ENCODE measurements at regions not wholly inside any gene's neighbourhood (a gene's known extent, or its start where the extent isn't known, plus 50 kb on each side); places are given as distances from the start of the nearest gene placed in this dataset.

GRCh38 chr4:57462843-57463242, 352.7 kb upstream of the IGFBP7 start:
- Histone ChIP-seq H3K9me3 (ENCODE audit: low read length) (no peaks in the 10 kb centered on the region), H3K36me3 (replicated peaks in 1 of 2; ENCODE audit: control insufficient read depth in 1 of 2, insufficient read depth in 2 of 2, low read length in 2 of 2) (no peaks in the 10 kb centered on the region), H3K27me3 (ENCODE audit: control insufficient read depth in 1 of 2, insufficient read depth in 2 of 2, low read length in 2 of 2) (no peaks in the 10 kb centered on the region), H3K79me2 (ENCODE audit: insufficient read depth, low read length) (no peaks in the 10 kb centered on the region), H3K9ac (ENCODE audit: insufficient read depth, low read depth, low read length) (no peak overlapping the region), H3K4me3 (replicated peaks in 1 of 3; ENCODE audit: insufficient read depth in 1 of 3, low read depth in 2 of 3, low read length in 3 of 3) (no peak overlapping the region), H4K20me1 (ENCODE audit: insufficient read depth, low read length) (no peaks in the 10 kb centered on the region), H3K27ac (ENCODE audit: extremely low read length, insufficient read depth, low read length) (no peak overlapping the region), H3K4me2 (ENCODE audit: low read depth, low read length) (no peak overlapping the region), H2AFZ (ENCODE audit: low read length) (no peak overlapping the region), H3K4me1 (ENCODE audit: insufficient read depth, low read length) (no peaks in the 10 kb centered on the region)
- DNase-seq (ENCODE audit: low spot score) (no peak), FAIRE-seq (no peak), ATAC-seq (peak; percentile 32; the same call in 1 of the 3 replicates)
- 0% methylated on average over 1 of the region's 1 CpG for WGBS (ENCODE audit: low lambda C conversion rate)
- ChIA-PET CTCF (ENCODE audit: low intra/inter-chr PET ratio, low total read pairs) (no interaction called here), POLR2A (no interaction called here)
- no TSS peak for BruUV-seq (replicated peaks)
- no peak for TF ChIP-seq MAFG (CRISPR knock-in tag; IDR thresholded peaks at IDR 0.05)
- no peak for TF ChIP-seq SOX13 (IDR thresholded peaks at IDR 0.05)
- TF ChIP-seq SOX13 (CRISPR knock-in tag; conservative IDR thresholded peaks at IDR 0.05 in 1 of 2, IDR thresholded peaks at IDR 0.05 in 1 of 2): peak in 1 of 2 experiments; percentile 35; a peak in 1 of 4 replicates
- no peak for TF ChIP-seq KLF9 (CRISPR knock-in tag; IDR thresholded peaks at IDR 0.05; ENCODE audit: low read depth)
- TF ChIP-seq CEBPG (CRISPR knock-in tag; IDR thresholded peaks at IDR 0.05): no peak
- TF ChIP-seq, protein P1, sequence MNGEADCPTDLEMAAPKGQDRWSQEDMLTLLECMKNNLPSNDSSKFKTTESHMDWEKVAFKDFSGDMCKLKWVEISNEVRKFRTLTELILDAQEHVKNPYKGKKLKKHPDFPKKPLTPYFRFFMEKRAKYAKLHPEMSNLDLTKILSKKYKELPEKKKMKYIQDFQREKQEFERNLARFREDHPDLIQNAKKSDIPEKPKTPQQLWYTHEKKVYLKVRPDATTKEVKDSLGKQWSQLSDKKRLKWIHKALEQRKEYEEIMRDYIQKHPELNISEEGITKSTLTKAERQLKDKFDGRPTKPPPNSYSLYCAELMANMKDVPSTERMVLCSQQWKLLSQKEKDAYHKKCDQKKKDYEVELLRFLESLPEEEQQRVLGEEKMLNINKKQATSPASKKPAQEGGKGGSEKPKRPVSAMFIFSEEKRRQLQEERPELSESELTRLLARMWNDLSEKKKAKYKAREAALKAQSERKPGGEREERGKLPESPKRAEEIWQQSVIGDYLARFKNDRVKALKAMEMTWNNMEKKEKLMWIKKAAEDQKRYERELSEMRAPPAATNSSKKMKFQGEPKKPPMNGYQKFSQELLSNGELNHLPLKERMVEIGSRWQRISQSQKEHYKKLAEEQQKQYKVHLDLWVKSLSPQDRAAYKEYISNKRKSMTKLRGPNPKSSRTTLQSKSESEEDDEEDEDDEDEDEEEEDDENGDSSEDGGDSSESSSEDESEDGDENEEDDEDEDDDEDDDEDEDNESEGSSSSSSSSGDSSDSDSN (CRISPR knock-in tag; IDR thresholded peaks at IDR 0.05): no peak
- in situ Hi-C loops (cut with HindIII; ENCODE audit: extremely low pct_ligation_motif_present, low pct_unique_long_range_greater_than_20kb): no loop called here
- intact Hi-C loops (cut with micrococcal nuclease; ENCODE audit: unreplicated experiment): no loop called here

- Histone ChIP-seq H3K4me1 (ENCODE audit: insufficient read depth, low read length) (no peaks in the 10 kb centered on the region), H3K79me2 (ENCODE audit: insufficient read depth, low read length) (no peaks in the 10 kb centered on the region), H3K4me2 (ENCODE audit: low read depth, low read length) (no peak overlapping the region), H3K9me3 (ENCODE audit: low read length) (no peaks in the 10 kb centered on the region), H3K36me3 (replicated peaks in 1 of 2; ENCODE audit: control insufficient read depth in 1 of 2, insufficient read depth in 2 of 2, low read length in 2 of 2) (no peaks in the 10 kb centered on the region), H3K27ac (ENCODE audit: extremely low read length, insufficient read depth, low read length) (no peak overlapping the region), H3K9ac (ENCODE audit: insufficient read depth, low read depth, low read length) (no peak overlapping the region), H4K20me1 (ENCODE audit: insufficient read depth, low read length) (no peaks in the 10 kb centered on the region), H3K27me3 (ENCODE audit: control insufficient read depth in 1 of 2, insufficient read depth in 2 of 2, low read length in 2 of 2) (no peaks in the 10 kb centered on the region), H2AFZ (ENCODE audit: low read length) (no peak overlapping the region), H3K4me3 (replicated peaks in 1 of 3; ENCODE audit: insufficient read depth in 1 of 3, low read depth in 2 of 3, low read length in 3 of 3) (no peak overlapping the region)
- ChIA-PET POLR2A (no interaction called here), CTCF (ENCODE audit: low intra/inter-chr PET ratio, low total read pairs) (no interaction called here)
- TF ChIP-seq ISL2 (CRISPR knock-in tag; IDR thresholded peaks at IDR 0.05) (no peak), POLR2AphosphoS5 (IDR thresholded peaks at IDR 0.05; ENCODE audit: low read depth, low read length) (no peak), ZNF790 (CRISPR knock-in tag; IDR thresholded peaks at IDR 0.05; ENCODE audit: borderline replicate concordance) (no peak), RFX1 (IDR thresholded peaks at IDR 0.05) (no peak), ZNF75D (CRISPR knock-in tag; IDR thresholded peaks at IDR 0.05; ENCODE audit: borderline replicate concordance) (no peak), ZNF543 (CRISPR knock-in tag; IDR thresholded peaks at IDR 0.05) (no peak), SPEN (CRISPR knock-in tag; IDR thresholded peaks at IDR 0.05; ENCODE audit: low read depth) (no peak), ZBTB1 (CRISPR knock-in tag; IDR thresholded peaks at IDR 0.05; ENCODE audit: borderline replicate concordance) (no peak), ZKSCAN5 (CRISPR knock-in tag; IDR thresholded peaks at IDR 0.05) (no peak)
- DNase-seq (ENCODE audit: low spot score) (no peak), ATAC-seq (no peak), FAIRE-seq (no peak)
- intact Hi-C loops (cut with micrococcal nuclease; ENCODE audit: unreplicated experiment): no loop called here
- BruUV-seq (replicated peaks): no TSS peak
- in situ Hi-C loops (cut with HindIII; ENCODE audit: extremely low pct_ligation_motif_present, low pct_unique_long_range_greater_than_20kb): no loop called here
- WGBS (ENCODE audit: low lambda C conversion rate): 0% methylated on average over 1 of the region's 1 CpG
Observed at GRCh38 chr4:57460967-57461366, 350.8 kb upstream of the IGFBP7 start.

Measured in HepG2 (cell line).